ENCODE measurements at regions not wholly inside any gene's neighbourhood (a gene's known extent, or its start where the extent isn't known, plus 50 kb on each side); places are given as distances from the start of the nearest gene placed in this dataset.

DNA sequence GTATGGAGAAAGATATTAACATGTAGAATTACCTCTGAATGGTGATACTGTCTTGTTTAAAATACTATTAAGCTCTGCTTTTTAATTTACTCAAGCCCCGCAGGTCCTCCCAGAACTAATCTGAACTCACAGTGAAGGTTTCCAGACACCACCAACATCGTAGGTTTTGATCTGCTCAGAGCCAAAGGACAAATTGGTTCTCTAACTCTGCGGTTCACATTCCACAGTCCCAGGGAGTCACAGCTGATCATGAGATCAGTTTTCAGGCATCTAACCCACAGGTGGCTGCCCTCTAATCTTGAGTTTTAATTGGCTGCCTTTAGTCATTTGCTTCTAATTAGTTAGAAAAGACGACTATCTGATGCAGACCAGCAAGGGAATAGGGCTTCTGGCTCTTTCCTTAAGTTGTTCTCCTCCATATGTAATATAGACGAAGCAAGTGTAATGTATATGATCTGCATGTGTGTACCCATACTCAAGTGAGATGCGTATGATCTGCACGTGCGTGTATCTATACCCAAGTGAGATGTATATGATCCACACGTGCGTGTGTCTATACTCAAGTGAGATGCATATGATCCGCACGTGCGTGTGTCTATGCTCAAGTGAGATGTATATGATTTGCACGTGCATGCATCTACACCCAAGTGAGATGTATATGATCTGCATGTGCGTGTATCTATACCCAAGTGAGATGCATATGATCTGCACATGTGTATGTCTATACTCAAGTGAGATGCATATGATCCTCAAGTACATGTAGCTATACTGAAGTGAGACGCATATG lies 331.5 kb upstream of the NPVF start:
- no peak overlapping the region for H3K4me3 ChIP-seq (ENCODE audit: low read depth in 1 of 2, low read length in 2 of 2)
- H3K9me3 ChIP-seq (ENCODE audit: control insufficient read depth in 1 of 2, low read length in 2 of 2) = no peaks in the 10 kb centered on the region
- H3K4me1 ChIP-seq (ENCODE audit: control insufficient read depth in 1 of 2, insufficient read depth in 2 of 2, low read length in 2 of 2) = peaks cover 0 to 14% of the 10 kb centered on the region in 2 donors
- no peak overlapping the region for H3K27ac ChIP-seq (ENCODE audit: low read length)
- H3K36me3 ChIP-seq (ENCODE audit: control insufficient read depth in 1 of 2, insufficient read depth in 2 of 2, low read length in 2 of 2) = no peaks in the 10 kb centered on the region
- H3K27me3 ChIP-seq (ENCODE audit: low read depth, low read length) = no peaks in the 10 kb centered on the region

DNA sequence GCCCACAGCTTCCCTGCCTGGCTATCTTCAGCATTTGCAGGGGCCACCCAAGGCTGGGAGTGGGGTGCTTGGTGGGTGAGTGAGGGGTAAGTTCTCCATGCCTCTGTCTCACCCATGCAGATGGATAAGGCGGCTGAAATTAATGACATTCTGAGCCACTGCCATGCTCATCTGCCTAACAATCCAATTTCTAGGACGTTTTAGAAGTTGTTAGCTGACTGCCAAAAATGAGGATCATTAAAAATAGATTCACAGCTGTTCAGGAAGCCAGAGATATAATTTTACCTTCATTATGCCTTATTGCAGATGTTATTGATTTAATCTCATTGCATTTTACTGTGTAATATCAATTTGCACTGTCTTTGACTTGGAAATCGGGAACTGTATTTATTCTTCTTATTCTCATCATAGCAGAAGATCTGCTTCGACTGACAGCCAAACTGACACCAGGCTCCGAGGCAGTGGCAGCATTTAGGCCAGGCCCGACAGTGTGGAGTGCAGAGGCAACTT lies 334.4 kb upstream of the NPVF start:
- Histone ChIP-seq H3K4me1 (ENCODE audit: control insufficient read depth in 1 of 2, insufficient read depth in 2 of 2, low read length in 2 of 2) (peaks cover 0 to 22% of the 10 kb centered on the region in 2 donors), H3K9me3 (ENCODE audit: control insufficient read depth in 1 of 2, low read length in 2 of 2) (no peaks in the 10 kb centered on the region), H3K27ac (ENCODE audit: low read length) (no peak overlapping the region), H3K27me3 (ENCODE audit: low read depth, low read length) (no peaks in the 10 kb centered on the region), H3K4me3 (ENCODE audit: low read depth in 1 of 2, low read length in 2 of 2) (no peak overlapping the region), H3K36me3 (ENCODE audit: control insufficient read depth in 1 of 2, insufficient read depth in 2 of 2, low read length in 2 of 2) (no peaks in the 10 kb centered on the region)

- Histone ChIP-seq H3K4me1 (ENCODE audit: control insufficient read depth in 1 of 2, insufficient read depth in 2 of 2, low read length in 2 of 2) (peaks cover 0 to 22% of the 10 kb centered on the region in 2 donors), H3K4me3 (ENCODE audit: low read depth in 1 of 2, low read length in 2 of 2) (no peak overlapping the region), H3K27me3 (ENCODE audit: low read depth, low read length) (no peaks in the 10 kb centered on the region), H3K27ac (ENCODE audit: low read length) (no peak overlapping the region), H3K36me3 (ENCODE audit: control insufficient read depth in 1 of 2, insufficient read depth in 2 of 2, low read length in 2 of 2) (no peaks in the 10 kb centered on the region), H3K9me3 (ENCODE audit: control insufficient read depth in 1 of 2, low read length in 2 of 2) (no peaks in the 10 kb centered on the region)
Observed at GRCh38 chr7:25565002-25565401, 336.7 kb upstream of the NPVF start.

GRCh38 chr7:25565949-25566348 lies 337.7 kb upstream of the NPVF start:
- Histone ChIP-seq H3K27ac (ENCODE audit: low read length) (no peak overlapping the region), H3K4me3 (ENCODE audit: low read depth in 1 of 2, low read length in 2 of 2) (no peak overlapping the region), H3K4me1 (ENCODE audit: control insufficient read depth in 1 of 2, insufficient read depth in 2 of 2, low read length in 2 of 2) (peaks cover 0 to 22% of the 10 kb centered on the region in 2 donors), H3K27me3 (ENCODE audit: low read depth, low read length) (no peaks in the 10 kb centered on the region), H3K36me3 (ENCODE audit: control insufficient read depth in 1 of 2, insufficient read depth in 2 of 2, low read length in 2 of 2) (no peaks in the 10 kb centered on the region), H3K9me3 (ENCODE audit: control insufficient read depth in 1 of 2, low read length in 2 of 2) (no peaks in the 10 kb centered on the region)

- H3K27me3 ChIP-seq (ENCODE audit: low read depth, low read length) = no peaks in the 10 kb centered on the region
- no peak overlapping the region for H3K4me3 ChIP-seq (ENCODE audit: low read depth in 1 of 2, low read length in 2 of 2)
- peaks cover 0 to 11% of the 10 kb centered on the region in 2 donors for H3K4me1 ChIP-seq (ENCODE audit: control insufficient read depth in 1 of 2, insufficient read depth in 2 of 2, low read length in 2 of 2)
- H3K36me3 ChIP-seq (ENCODE audit: control insufficient read depth in 1 of 2, insufficient read depth in 2 of 2, low read length in 2 of 2) = no peaks in the 10 kb centered on the region
- no peaks in the 10 kb centered on the region for H3K9me3 ChIP-seq (ENCODE audit: control insufficient read depth in 1 of 2, low read length in 2 of 2)
- no peak overlapping the region for H3K27ac ChIP-seq (ENCODE audit: low read length)
Observed at GRCh38 chr7:25567430-25567829, 339.1 kb upstream of the NPVF start.

GRCh38 chr7:25569765-25570164 lies 341.5 kb upstream of the NPVF start:
- Histone ChIP-seq H3K4me3 (ENCODE audit: low read depth in 1 of 2, low read length in 2 of 2) (no peak overlapping the region), H3K36me3 (ENCODE audit: control insufficient read depth in 1 of 2, insufficient read depth in 2 of 2, low read length in 2 of 2) (no peaks in the 10 kb centered on the region), H3K4me1 (ENCODE audit: control insufficient read depth in 1 of 2, insufficient read depth in 2 of 2, low read length in 2 of 2) (peaks cover 0 to 8% of the 10 kb centered on the region in 2 donors), H3K27ac (ENCODE audit: low read length) (no peak overlapping the region), H3K9me3 (ENCODE audit: control insufficient read depth in 1 of 2, low read length in 2 of 2) (no peaks in the 10 kb centered on the region), H3K27me3 (ENCODE audit: low read depth, low read length) (no peaks in the 10 kb centered on the region)

GRCh38 chr7:25572423-25572822 lies 344.1 kb upstream of the NPVF start:
- no peaks in the 10 kb centered on the region for H3K27me3 ChIP-seq (ENCODE audit: low read depth, low read length)
- no peaks in the 10 kb centered on the region for H3K4me1 ChIP-seq (ENCODE audit: control insufficient read depth in 1 of 2, insufficient read depth in 2 of 2, low read length in 2 of 2)
- H3K9me3 ChIP-seq (ENCODE audit: control insufficient read depth in 1 of 2, low read length in 2 of 2) = no peaks in the 10 kb centered on the region
- H3K36me3 ChIP-seq (ENCODE audit: control insufficient read depth in 1 of 2, insufficient read depth in 2 of 2, low read length in 2 of 2) = no peaks in the 10 kb centered on the region
- no peak overlapping the region for H3K27ac ChIP-seq (ENCODE audit: low read length)
- H3K4me3 ChIP-seq (ENCODE audit: low read depth in 1 of 2, low read length in 2 of 2) = no peak overlapping the region

GRCh38 chr7:25574828-25575227 lies 346.5 kb upstream of the NPVF start:
- no peaks in the 10 kb centered on the region for H3K9me3 ChIP-seq (ENCODE audit: control insufficient read depth in 1 of 2, low read length in 2 of 2)
- no peak overlapping the region for H3K4me3 ChIP-seq (ENCODE audit: low read depth in 1 of 2, low read length in 2 of 2)
- H3K4me1 ChIP-seq (ENCODE audit: control insufficient read depth in 1 of 2, insufficient read depth in 2 of 2, low read length in 2 of 2) = no peaks in the 10 kb centered on the region
- H3K36me3 ChIP-seq (ENCODE audit: control insufficient read depth in 1 of 2, insufficient read depth in 2 of 2, low read length in 2 of 2) = no peaks in the 10 kb centered on the region
- H3K27me3 ChIP-seq (ENCODE audit: low read depth, low read length) = no peaks in the 10 kb centered on the region
- no peak overlapping the region for H3K27ac ChIP-seq (ENCODE audit: low read length)

DNA sequence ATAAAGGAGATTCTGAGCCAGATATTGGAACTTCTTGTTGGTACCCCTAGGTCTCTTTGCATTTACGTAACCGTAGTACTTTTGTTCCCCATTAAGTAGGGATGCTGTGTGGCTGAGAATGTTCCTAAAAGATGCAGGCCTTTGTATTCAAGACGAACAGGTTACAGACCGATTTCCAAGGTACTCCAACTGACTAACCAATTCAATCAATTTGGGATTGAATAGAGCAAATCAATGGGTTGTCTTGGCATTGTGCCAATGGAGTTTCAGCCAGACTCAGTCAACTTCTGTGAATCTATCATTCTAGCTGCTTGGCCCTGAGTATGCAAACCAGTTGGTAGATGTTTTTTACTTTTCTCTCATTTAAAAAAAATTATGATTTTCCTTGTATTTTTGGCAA lies 347.3 kb upstream of the NPVF start:
- no peak overlapping the region for H3K4me3 ChIP-seq (ENCODE audit: low read depth in 1 of 2, low read length in 2 of 2)
- H3K9me3 ChIP-seq (ENCODE audit: control insufficient read depth in 1 of 2, low read length in 2 of 2) = no peaks in the 10 kb centered on the region
- H3K27me3 ChIP-seq (ENCODE audit: low read depth, low read length) = no peaks in the 10 kb centered on the region
- H3K36me3 ChIP-seq (ENCODE audit: control insufficient read depth in 1 of 2, insufficient read depth in 2 of 2, low read length in 2 of 2) = no peaks in the 10 kb centered on the region
- no peaks in the 10 kb centered on the region for H3K4me1 ChIP-seq (ENCODE audit: control insufficient read depth in 1 of 2, insufficient read depth in 2 of 2, low read length in 2 of 2)
- H3K27ac ChIP-seq (ENCODE audit: low read length) = no peak overlapping the region

DNA sequence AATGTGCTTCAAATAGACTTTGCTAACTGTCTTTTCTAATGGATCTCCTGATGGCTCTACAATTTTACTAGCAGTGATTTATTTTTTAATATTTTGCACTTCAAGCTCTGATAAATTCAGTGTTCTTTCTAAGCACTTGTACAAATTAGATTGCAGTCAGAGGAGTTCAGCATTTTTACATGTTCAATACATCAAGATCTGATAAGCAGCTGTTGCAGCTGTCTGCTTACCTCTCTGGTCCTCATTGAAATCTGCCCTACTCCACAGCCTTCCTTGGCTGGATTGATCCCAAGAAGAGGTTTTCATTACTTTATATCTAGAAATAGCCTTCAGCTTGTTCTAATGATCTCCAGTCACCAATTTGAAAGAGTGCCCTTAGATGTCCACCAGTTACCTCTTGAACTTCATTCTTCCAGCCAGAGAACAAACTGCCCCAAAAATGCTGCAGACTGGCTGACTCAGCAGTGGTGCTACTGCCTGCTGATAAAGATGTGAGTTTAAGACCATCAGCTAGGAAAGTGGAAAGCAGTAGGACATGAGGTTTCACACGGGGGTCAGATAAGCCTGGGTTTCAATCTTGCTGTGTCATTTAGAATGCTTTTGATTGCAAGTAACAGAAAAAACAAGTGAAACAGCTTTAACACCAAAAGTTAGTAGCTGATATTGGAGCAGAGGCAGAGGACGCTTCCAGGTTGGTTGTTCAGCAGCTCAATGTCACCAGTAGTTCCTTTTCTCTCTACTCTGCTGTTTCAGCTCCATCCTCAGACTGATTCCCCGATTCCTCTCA lies 350.9 kb upstream of the NPVF start:
- H3K36me3 ChIP-seq (ENCODE audit: control insufficient read depth in 1 of 2, insufficient read depth in 2 of 2, low read length in 2 of 2) = no peaks in the 10 kb centered on the region
- H3K4me1 ChIP-seq (ENCODE audit: control insufficient read depth in 1 of 2, insufficient read depth in 2 of 2, low read length in 2 of 2) = no peaks in the 10 kb centered on the region
- no peaks in the 10 kb centered on the region for H3K9me3 ChIP-seq (ENCODE audit: control insufficient read depth in 1 of 2, low read length in 2 of 2)
- no peak overlapping the region for H3K27ac ChIP-seq (ENCODE audit: low read length)
- H3K27me3 ChIP-seq (ENCODE audit: low read depth, low read length) = no peaks in the 10 kb centered on the region
- no peak overlapping the region for H3K4me3 ChIP-seq (ENCODE audit: low read depth in 1 of 2, low read length in 2 of 2)

DNA sequence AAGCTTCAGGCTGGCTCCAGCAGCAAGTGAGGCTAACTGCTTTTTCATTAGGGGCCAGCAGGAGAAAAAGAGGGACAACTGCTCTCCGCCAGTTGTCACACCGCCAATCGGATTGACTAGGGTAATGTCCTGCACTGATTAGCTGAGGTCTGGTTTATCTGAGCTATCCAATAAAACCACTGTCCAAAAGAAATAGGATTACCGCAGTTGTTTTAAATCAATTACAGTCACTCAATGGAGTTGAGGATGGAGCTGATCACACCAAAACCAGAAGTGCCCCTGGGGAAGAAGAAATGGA lies 351.4 kb upstream of the NPVF start:
- no peak overlapping the region for H3K27ac ChIP-seq (ENCODE audit: low read length)
- no peaks in the 10 kb centered on the region for H3K4me1 ChIP-seq (ENCODE audit: control insufficient read depth in 1 of 2, insufficient read depth in 2 of 2, low read length in 2 of 2)
- no peaks in the 10 kb centered on the region for H3K36me3 ChIP-seq (ENCODE audit: control insufficient read depth in 1 of 2, insufficient read depth in 2 of 2, low read length in 2 of 2)
- H3K9me3 ChIP-seq (ENCODE audit: control insufficient read depth in 1 of 2, low read length in 2 of 2) = no peaks in the 10 kb centered on the region
- H3K4me3 ChIP-seq (ENCODE audit: low read depth in 1 of 2, low read length in 2 of 2) = no peak overlapping the region
- no peaks in the 10 kb centered on the region for H3K27me3 ChIP-seq (ENCODE audit: low read depth, low read length)

Data from muscle layer of duodenum (tissue), 2 donors.